ENCODE measurements at regions not wholly inside any gene's neighbourhood (a gene's known extent, or its start where the extent isn't known, plus 50 kb on each side); places are given as distances from the start of the nearest gene placed in this dataset.

DNA sequence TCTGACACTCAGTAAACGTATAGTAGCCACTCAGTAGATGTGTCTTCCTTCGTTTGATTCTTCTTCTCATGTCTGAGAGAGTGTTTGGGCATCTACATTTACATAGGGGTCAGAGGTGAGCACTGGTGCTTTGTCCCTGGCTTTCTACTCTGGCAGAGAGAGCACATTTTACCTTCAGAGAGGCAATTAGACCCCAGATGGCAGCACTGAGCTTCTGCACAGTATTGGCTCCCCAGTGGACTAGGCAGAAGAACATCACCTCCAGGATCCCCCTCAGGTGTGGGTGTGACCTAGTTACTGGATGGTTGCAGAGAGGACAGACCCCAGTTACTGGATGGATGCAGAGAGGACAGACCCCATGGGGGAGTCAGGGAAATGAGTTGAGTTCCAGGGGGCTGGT, 327.2 kb downstream of the DHX35 start:
- TF ChIP-seq, protein P1, sequence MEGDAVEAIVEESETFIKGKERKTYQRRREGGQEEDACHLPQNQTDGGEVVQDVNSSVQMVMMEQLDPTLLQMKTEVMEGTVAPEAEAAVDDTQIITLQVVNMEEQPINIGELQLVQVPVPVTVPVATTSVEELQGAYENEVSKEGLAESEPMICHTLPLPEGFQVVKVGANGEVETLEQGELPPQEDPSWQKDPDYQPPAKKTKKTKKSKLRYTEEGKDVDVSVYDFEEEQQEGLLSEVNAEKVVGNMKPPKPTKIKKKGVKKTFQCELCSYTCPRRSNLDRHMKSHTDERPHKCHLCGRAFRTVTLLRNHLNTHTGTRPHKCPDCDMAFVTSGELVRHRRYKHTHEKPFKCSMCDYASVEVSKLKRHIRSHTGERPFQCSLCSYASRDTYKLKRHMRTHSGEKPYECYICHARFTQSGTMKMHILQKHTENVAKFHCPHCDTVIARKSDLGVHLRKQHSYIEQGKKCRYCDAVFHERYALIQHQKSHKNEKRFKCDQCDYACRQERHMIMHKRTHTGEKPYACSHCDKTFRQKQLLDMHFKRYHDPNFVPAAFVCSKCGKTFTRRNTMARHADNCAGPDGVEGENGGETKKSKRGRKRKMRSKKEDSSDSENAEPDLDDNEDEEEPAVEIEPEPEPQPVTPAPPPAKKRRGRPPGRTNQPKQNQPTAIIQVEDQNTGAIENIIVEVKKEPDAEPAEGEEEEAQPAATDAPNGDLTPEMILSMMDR (IDR thresholded peaks at IDR 0.05): no peak
- no peak for ATAC-seq (ENCODE audit: low FRiP score)

DNA sequence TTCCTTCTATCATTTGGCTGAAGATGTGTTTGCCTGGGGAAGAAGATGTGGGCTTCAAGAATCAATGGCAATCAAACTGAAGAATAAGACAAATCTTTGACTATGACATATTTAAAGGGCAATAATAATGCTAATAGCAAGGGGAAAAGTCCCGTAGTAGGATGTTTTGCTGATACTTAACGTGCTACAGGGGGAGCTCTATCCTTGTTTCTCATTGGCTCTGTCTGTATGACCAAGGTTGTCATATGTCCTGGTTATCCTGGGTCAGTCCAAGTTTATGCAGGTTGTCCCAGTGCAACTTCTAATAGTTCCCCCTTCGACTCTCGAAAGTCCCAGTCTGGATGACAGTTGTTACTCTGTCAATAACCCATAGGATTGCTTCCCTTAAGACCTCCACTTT, 321.3 kb downstream of the DHX35 start:
- TF ChIP-seq, protein P1 (IDR thresholded peaks at IDR 0.05): no peak
- ATAC-seq (ENCODE audit: low FRiP score) (no peak), DNase-seq (ENCODE audit: low spot score) (no peak)

More for the DNA sequence above, 327.2 kb downstream of the DHX35 start:
- DNase-seq (ENCODE audit: low spot score): no peak

DNA sequence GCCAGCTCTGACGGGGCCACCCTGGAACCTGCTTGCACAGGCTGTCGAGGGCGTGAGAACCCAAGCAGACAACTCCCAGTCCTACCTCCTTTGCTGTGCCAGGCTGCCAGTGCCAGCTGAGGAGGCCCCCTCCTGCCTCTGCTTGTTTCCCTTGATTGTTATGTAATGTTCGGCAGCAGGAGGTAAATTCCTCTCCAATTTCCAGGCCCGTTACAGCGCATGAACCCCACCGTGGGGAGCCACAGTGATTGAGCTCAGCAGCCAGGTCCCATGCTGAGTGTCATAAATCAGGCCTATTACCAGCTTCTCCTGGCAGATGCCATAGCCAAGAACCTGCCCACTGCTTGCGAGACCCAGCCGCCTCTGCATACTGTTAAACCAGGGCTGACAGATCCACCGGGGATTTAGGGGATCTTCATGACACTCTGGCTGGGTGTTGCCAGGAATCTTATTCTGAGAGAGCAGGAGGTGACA, 320.5 kb downstream of the DHX35 start:
- ATAC-seq (ENCODE audit: low FRiP score): no peak
- TF ChIP-seq, protein P1 (IDR thresholded peaks at IDR 0.05): no peak

DNA sequence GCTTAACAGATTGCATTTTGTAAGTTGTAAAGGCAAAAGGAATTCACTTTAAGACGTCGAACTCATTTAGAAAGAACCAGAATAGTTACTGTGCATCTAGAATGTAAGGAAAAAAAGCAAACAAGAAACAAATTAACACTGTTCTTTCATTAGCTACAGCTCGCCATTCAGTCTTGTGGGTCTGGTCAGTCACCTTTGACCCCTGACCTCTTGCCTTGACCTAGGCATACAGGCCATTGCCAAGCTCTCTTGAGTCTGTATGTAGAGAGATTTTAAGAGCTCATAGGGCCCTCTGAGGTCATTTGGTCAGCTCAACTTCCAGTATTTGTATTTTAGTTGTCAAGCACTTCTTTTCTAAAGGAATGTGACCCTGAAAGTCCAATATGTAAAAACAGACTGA, 318.7 kb downstream of the DHX35 start:
- ATAC-seq (ENCODE audit: low FRiP score) (no peak), DNase-seq (ENCODE audit: low spot score) (no peak)
- TF ChIP-seq, protein P1 (IDR thresholded peaks at IDR 0.05): no peak

More for the DNA sequence above, 320.5 kb downstream of the DHX35 start:
- DNase-seq (ENCODE audit: low spot score): no peak

DNA sequence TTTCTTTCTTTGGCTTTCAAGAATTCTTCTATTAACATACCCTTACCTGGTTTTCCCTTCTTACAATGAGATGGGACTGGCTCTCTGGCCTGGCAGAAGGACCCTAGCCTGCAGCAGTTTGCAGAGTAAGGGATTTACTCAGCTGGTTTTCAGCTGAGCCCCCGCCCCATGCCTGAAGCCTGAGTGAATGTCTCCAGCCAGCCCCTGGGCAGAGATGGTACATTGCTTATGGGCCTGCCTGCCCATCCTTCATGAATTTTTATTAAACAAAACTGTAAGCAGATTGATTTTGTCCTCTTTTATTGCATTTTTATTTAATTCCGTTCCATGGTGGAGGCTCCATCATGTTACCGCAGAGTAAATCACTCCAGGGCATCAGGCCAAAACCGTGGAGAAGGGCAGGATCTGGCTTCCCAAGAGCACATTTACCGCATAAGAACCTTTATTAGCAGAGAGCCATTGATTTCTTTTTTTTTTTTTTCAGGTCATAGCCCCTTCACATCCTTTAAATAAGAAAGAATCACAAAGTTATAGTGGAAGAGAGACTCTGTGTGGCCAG, 316.2 kb downstream of the DHX35 start:
- DNase-seq (ENCODE audit: low spot score) (no peak), ATAC-seq (ENCODE audit: low FRiP score) (no peak)
- TF ChIP-seq, protein P1 (IDR thresholded peaks at IDR 0.05): no peak

DNA sequence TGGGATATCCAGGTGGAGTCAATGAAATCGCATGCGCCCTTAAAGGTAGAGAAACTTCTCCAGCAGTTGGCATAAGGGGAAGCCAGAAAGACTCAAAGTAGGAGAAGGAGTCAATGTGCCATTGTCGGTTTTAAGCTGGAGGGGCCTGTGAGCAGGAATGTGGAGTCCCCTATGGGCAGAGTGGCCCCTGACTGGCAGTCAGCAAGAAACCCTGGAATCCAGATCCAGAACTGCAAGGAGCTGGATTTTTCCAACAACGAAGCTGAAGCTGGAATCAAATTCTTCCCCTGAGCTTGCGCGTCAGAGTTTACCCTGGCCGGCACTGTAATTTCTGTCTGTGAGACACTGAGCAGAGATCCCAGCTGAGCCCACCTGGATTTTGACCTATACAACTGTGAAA, 315.0 kb downstream of the DHX35 start:
- ATAC-seq (ENCODE audit: low FRiP score) (no peak), DNase-seq (ENCODE audit: low spot score) (no peak)
- TF ChIP-seq, protein P1 (IDR thresholded peaks at IDR 0.05): no peak

DNA sequence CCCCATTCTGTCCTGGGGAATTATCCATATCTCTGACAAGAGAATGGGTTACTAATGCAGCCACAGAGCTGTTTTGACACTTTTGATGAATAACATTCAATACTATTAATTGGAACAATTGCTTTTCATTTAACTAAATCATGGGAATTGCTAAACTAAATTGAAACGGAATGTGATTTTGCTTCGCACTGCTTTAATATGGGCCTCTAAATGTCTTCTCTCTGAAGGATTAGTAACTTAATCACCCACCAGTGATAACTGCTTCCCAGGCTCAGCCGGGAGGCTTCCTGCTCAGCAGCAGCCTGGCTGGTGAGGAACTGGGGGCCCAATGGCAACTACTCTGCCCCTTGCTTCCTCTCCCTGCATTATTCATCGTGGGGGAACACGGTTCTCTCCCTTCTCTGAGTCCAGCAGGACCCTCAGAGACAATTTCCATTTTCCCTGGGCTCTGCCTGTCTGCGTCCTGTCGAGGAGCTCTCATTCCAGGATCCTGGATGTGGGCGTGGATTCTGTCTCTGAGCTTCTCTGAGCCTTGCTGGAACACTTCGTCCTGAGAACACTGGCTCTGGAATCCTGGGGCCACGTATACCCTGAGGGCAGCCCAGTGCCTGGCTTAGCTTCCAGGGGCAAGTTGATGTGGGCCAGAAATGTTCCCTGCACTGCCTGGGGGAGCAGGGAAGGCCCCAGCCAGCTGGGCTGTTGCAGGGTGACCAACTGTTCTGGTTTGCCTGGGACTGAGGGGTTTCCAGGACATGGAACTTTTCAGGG, 308.9 kb downstream of the DHX35 start:
- ATAC-seq (ENCODE audit: low FRiP score) (no peak), DNase-seq (ENCODE audit: low spot score) (no peak)
- TF ChIP-seq, protein P1 (IDR thresholded peaks at IDR 0.05): no peak

Data from omental fat pad (tissue), 3 donors.